Tibial artery (tissue), 4 donors: ENCODE measurements at regions not wholly inside any gene's neighbourhood (a gene's known extent, or its start where the extent isn't known, plus 50 kb on each side); places are given as distances from the start of the nearest gene placed in this dataset.
"Not testable (repeated sequence)": the region's sequence is repeated elsewhere in the genome, so short reads cannot be mapped to it uniquely, and the experiment has no call there.

ENCODE experiments used
- DNase-seq, 2 donors: peaks; one replicate each; pipeline ENCODE4 v3.0.0-alpha.2; 2019
- H3K27ac ChIP-seq, 2 donors: fragments of 200-600 bp; sonication (generic) in 1 of 2; 1 replicate in 1 of 2; 2 replicates in 1 of 2; pipeline ENCODE4 v1.5.1; 2018 to 2019; ENCODE audit warnings: mild to moderate bottlenecking in 1 of 2
- H3K27me3 ChIP-seq, 2 donors: fragments of 200-600 bp; sonication (generic) in 1 of 2; one replicate each; pipeline versions ENCODE4 v1.5.1 to v1.6.0; 2016 to 2019
- H3K36me3 ChIP-seq, 3 donors: fragments of 200-600 bp; sonication (generic) in 2 of 3; one replicate each; pipeline ENCODE4 v1.5.1; 2016 to 2019; ENCODE audit warnings: mild to moderate bottlenecking in 2 of 3
- H3K4me1 ChIP-seq, 4 donors: fragments of 200-600 bp; sonication (generic) in 2 of 4; 1 replicate in 3 of 4; 2 replicates in 1 of 4; pipeline ENCODE4 v1.5.1; 2016 to 2019
- H3K4me3 ChIP-seq, 2 donors: fragments of 200-600 bp; sonication (generic) in 1 of 2; 1 replicate in 1 of 2; 2 replicates in 1 of 2; pipeline ENCODE4 v1.5.1; 2018 to 2019; ENCODE audit warnings: mild to moderate bottlenecking in 2 of 2
- H3K9me3 ChIP-seq, 3 donors: fragments of 200-600 bp; sonication (generic) in 1 of 3; one replicate each; pipeline ENCODE4 v1.5.1; 2016 to 2019
- intact Hi-C: fragments of 100-400 bp; cut with DNase I; formaldehyde crosslinking; loops from one replicate; pipeline ENCODE4 v1.15.0; 2023; ENCODE audit warnings: low total_unique reads
- TF ChIP-seq, protein P1 (sequence below), 2 experiments: fragments of 200-600 bp in 1 of 2; fragments of 450-650 bp in 1 of 2; IDR thresholded peaks; one replicate each; pipeline ENCODE4 v1.5.1; 2017 to 2019; ENCODE audit warnings: antibody characterized with exemption in 2 of 2, mild to moderate bottlenecking in 1 of 2, moderate library complexity in 1 of 2

DNA sequence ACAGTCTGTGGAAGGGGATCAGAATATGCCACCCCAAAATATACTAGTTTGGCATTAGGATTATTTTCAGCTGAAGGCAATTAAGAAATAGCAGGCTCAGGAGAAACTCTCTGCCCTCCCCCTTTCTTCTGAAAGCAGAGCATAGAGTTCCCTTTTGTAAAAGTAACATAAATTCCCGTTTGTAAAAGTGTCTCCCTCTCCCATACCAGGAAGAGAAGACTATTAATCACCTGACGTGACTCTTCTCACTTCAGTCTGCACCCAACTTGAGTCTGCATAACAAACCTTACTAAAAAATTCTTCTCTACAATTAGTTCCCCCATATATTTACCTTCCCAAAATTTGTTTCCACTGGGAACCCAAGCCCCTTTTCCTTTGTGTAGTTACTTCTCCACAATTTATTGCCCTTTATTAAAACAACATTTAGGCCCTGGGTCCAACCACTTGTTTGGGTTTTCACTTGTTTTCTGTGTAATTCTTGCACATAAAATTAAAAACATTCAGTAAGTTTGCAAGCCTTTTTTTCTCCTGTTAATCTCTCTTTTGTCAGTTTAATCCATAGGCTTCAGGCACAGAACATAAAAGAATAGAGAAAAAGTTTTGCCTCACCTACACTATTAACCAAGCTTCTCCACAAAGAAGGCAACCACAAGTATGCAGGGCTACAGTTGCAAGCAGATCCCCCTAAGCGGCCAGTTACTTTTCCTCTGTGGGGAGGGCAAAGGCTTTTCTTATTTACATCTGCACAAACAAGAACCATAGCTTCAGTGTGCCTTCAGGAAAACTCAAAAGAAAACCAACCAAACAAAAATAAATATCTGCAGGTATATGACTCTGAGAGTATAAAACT, 73.8 kb upstream of the EPCAM start:
- Histone ChIP-seq H3K4me3 (no peak overlapping the region), H3K36me3 (no peaks in the 10 kb centered on the region), H3K4me1 (peaks cover 0 to 4% (median 0%) of the 10 kb centered on the region in 4 donors), H3K27ac (no peak overlapping the region), H3K9me3 (no peaks in the 10 kb centered on the region), H3K27me3 (no peaks in the 10 kb centered on the region)
- DNase-seq = no peak
- TF ChIP-seq, protein P1, sequence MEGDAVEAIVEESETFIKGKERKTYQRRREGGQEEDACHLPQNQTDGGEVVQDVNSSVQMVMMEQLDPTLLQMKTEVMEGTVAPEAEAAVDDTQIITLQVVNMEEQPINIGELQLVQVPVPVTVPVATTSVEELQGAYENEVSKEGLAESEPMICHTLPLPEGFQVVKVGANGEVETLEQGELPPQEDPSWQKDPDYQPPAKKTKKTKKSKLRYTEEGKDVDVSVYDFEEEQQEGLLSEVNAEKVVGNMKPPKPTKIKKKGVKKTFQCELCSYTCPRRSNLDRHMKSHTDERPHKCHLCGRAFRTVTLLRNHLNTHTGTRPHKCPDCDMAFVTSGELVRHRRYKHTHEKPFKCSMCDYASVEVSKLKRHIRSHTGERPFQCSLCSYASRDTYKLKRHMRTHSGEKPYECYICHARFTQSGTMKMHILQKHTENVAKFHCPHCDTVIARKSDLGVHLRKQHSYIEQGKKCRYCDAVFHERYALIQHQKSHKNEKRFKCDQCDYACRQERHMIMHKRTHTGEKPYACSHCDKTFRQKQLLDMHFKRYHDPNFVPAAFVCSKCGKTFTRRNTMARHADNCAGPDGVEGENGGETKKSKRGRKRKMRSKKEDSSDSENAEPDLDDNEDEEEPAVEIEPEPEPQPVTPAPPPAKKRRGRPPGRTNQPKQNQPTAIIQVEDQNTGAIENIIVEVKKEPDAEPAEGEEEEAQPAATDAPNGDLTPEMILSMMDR (IDR thresholded peaks at IDR 0.05) = no peak
- intact Hi-C loops = no loop called here

DNA sequence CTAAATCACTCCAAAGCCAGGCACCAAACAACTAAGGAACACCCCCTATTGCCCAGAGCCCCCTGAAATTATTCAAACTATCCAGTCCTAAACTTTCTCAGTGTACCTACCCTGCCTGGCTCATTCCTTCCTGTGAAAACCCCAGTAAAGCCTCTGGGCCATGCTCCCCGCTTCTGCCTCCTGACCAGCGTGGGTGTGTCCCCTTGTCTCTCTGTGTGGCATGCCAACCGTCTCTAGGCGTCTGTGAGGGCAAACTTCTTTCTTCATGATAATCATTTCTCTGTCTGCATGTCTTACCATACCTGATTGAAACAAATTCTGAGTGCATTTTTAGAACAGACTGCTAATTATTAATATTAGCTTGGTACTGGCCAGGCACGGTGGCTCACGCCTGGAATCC, 75.1 kb upstream of the EPCAM start:
- intact Hi-C loops = no loop called here
- TF ChIP-seq, protein P1 (IDR thresholded peaks at IDR 0.05) = no peak
- Histone ChIP-seq H3K27ac (no peak overlapping the region), H3K4me1 (peaks cover 0 to 9% (median 0%) of the 10 kb centered on the region in 4 donors), H3K36me3 (no peaks in the 10 kb centered on the region), H3K9me3 (no peaks in the 10 kb centered on the region), H3K4me3 (no peak overlapping the region), H3K27me3 (no peaks in the 10 kb centered on the region)
- DNase-seq = no peak

DNA sequence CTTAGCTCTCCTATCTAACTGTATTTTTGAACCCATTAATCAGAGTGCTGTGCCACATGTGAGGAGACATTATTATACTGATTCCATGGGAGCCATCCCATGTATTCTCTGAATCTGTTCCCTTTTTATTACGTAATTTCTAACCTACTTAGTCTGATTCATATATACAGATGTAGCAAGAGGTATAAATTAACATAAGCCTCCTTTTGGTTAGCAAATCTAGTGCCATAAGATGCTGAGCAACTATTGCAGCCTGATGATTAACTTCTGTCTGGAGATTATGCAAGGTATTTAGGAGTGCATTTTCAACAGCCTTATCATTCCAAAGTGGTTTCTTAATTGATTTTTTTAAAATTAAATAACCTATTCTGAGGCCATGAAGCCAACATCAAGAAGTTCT, 80.2 kb upstream of the EPCAM start:
- DNase-seq = no peak
- Histone ChIP-seq H3K4me1 (peaks cover 0 to 9% (median 0%) of the 10 kb centered on the region in 4 donors), H3K4me3 (no peak overlapping the region), H3K27me3 (no peaks in the 10 kb centered on the region), H3K27ac (no peak overlapping the region), H3K36me3 (no peaks in the 10 kb centered on the region), H3K9me3 (no peaks in the 10 kb centered on the region)
- intact Hi-C loops = no loop called here
- TF ChIP-seq, protein P1 (IDR thresholded peaks at IDR 0.05) = no peak

DNA sequence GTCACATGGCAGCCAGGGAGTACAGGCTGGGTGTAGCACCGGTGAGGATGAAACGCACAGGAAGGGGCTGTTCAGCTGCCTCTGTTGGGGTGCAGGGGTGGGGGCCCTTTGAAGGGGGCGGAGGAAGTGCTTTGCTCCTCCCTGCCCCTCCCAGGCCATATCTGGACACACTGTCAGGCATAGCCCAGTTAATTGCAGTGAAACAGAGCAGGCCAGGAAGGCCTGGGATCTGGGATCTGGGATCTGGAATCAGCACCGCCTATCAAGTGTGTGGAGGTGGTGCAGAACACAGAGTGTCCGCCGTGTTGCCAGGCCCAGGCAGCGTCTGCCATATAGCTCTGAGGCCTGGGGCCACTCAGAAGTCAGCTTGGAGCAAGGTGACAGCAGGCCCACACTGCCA, 85.5 kb upstream of the EPCAM start:
- Histone ChIP-seq H3K27me3 (no peaks in the 10 kb centered on the region), H3K9me3 (no peaks in the 10 kb centered on the region), H3K36me3 (no peaks in the 10 kb centered on the region), H3K4me3 (no peak overlapping the region), H3K4me1 (no peaks in the 10 kb centered on the region), H3K27ac (no peak overlapping the region)
- TF ChIP-seq, protein P1 (IDR thresholded peaks at IDR 0.05) = no peak
- intact Hi-C loops = no loop called here
- no peak for DNase-seq

DNA sequence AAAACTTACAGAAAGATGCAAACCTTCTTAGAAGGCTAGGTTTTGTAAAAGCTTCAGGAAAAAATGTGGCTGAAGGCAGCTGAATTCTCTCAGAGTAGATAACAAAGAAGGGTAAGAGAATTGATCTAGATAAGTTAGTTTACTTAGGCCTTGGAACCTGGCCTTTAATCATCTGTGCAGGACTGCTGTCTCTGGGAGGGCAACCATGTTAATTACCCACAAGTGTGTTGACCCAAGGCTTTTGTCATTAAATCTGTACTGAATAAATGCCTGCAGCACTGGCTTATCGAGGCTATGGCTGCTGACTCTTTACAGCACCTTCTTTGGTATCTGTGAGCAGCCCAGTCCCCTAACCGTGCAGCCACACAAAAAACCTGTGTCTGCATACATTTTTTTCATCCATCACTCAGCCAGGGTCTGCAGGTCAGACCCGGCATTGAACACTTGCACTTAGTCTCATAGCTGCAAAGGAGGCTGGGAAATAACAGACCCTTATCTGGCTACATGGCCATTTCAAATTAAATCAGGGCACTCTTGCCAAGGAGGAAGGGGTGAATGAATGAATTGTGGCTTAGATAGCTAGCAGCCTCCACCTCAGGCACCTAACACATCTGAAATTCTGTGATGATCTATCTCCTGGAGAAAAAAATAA, 86.4 kb upstream of the EPCAM start:
- no peak for DNase-seq
- no peaks in the 10 kb centered on the region for H3K4me1 ChIP-seq
- no peak overlapping the region for H3K27ac ChIP-seq
- no peaks in the 10 kb centered on the region for H3K36me3 ChIP-seq
- no peaks in the 10 kb centered on the region for H3K27me3 ChIP-seq
- intact Hi-C loops = no loop called here
- no peaks in the 10 kb centered on the region for H3K9me3 ChIP-seq
- no peak overlapping the region for H3K4me3 ChIP-seq
- TF ChIP-seq, protein P1 (IDR thresholded peaks at IDR 0.05) = no peak

DNA sequence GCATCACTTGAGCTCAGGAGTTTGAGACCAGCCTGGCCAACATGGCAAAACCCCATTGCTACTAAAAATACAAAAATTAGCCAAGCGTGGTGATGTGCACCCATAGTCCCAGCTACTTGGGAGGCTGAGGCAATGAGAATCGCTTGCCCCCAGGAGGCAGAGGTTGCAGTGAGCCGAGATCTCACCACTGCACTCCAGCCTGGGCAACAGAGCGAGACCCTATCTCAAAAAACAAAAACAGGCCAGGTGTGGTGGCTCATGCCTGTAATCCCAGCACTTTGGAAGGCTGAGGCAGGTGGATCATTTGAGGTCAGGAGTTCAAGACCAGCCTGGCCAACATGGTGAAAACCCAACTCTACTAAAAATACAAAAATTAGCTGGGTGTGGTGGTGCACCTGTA, 89.6 kb upstream of the EPCAM start:
- H3K9me3 ChIP-seq, H3K4me3 ChIP-seq, H3K27me3 ChIP-seq, DNase-seq, H3K36me3 ChIP-seq, H3K27ac ChIP-seq, intact Hi-C loops: not testable (repeated sequence)
- H3K4me1 ChIP-seq = peaks cover 0 to 11% (median 5%) of the 10 kb centered on the region in 4 donors
